Heart right ventricle (tissue), 16 donors: ENCODE measurements at regions not wholly inside any gene's neighbourhood (a gene's known extent, or its start where the extent isn't known, plus 50 kb on each side); places are given as distances from the start of the nearest gene placed in this dataset.

ENCODE experiments used
- ATAC-seq, 8 donors: fragments of 200-7000 bp; cut with Tn5 transposase; one replicate each; pipeline ENCODE4 v1.9.1; 2020; ENCODE audit warnings: mild to moderate bottlenecking in 8 of 8, moderate library complexity in 8 of 8, moderate number of reproducible peaks in 1 of 8
- DNase-seq, 2 donors: peaks; one replicate each; pipeline ENCODE4 v3.0.0-alpha.2; 2020
- H3K27ac ChIP-seq, 10 donors: fragments of 200-600 bp; sonication (generic) in 2 of 10; one replicate each; pipeline versions ENCODE4 v1.5.0 to v1.8.0; 2020 to 2022; ENCODE audit warnings: mild to moderate bottlenecking in 3 of 10
- H3K27me3 ChIP-seq, 7 donors: fragments of 200-600 bp; one replicate each; pipeline ENCODE4 v1.8.0; 2021 to 2022; ENCODE audit warnings: mild to moderate bottlenecking in 2 of 7
- H3K36me3 ChIP-seq, 9 donors: fragments of 200-600 bp; sonication (generic) in 1 of 9; one replicate each; pipeline versions ENCODE4 v1.5.0 to v1.8.0; 2020 to 2022; ENCODE audit warnings: mild to moderate bottlenecking in 2 of 9
- H3K4me1 ChIP-seq, 9 donors: fragments of 200-600 bp; sonication (generic) in 1 of 9; one replicate each; pipeline versions ENCODE4 v1.5.0 to v1.8.0; 2020 to 2022; ENCODE audit warnings: mild to moderate bottlenecking in 4 of 9
- H3K4me3 ChIP-seq, 10 donors: fragments of 200-600 bp; sonication (generic) in 2 of 10; one replicate each; pipeline versions ENCODE4 v1.5.0 to v1.8.0; 2020 to 2022; ENCODE audit warnings: mild to moderate bottlenecking in 7 of 10, moderate library complexity in 2 of 10
- H3K9me3 ChIP-seq, 11 donors: fragments of 200-600 bp in 10 of 11; sonication (generic) in 2 of 11; one replicate each; pipeline versions ENCODE4 v1.5.0 to v1.8.0; 2013 to 2022; ENCODE audit warnings: mild to moderate bottlenecking in 2 of 11, control low read depth in 1 of 11, moderate library complexity in 1 of 11
- WGBS, 2 donors: extraction: QIAGEN DNeasy Blood & Tissue Kit; methylation state at CpG; one replicate each; pipeline ENCODE4 v1.1.7; 2013; ENCODE audit warnings: inconsistent platforms in 1 of 2; 5-methylcytosine and 5-hydroxymethylcytosine counted together
- intact Hi-C, 10 donors: fragments of 100-400 bp; cut with DNase I; formaldehyde crosslinking; loops; one replicate each; pipeline versions ENCODE4 v1.11.1 to v1.14.2; 2022
- TF ChIP-seq, protein P1 (sequence below), 9 donors: fragments of 200-600 bp; sonication (generic) in 2 of 9; IDR thresholded peaks; one replicate each; pipeline versions ENCODE4 v1.5.0 to v1.8.0; 2021 to 2022; ENCODE audit warnings: antibody characterized with exemption in 9 of 9, mild to moderate bottlenecking in 5 of 9, moderate library complexity in 1 of 9
- donor health status: Arrhythmogenic right ventricular cardiomyopathy.
- donor health status: ischemic (EF 13 %, LVEDD 7.1; RV severe dilation, severe dysfunction).
- donor health status: healthy with polysubstance abuse.
- donor health status: DM: no; HTN: yes; CAD: no.
- donor health status: DM: no; HTN: no; CAD: no.
- donor health status: ischemic (EF 25% LVEDD 6.9; RV normal size, moderate dysfunction).
- donor health status: ischemic (EF 25% LVEDD 5.7; RV mildly dilated, moderate dysfunction).
- donor health status: healthy.
- donor health status: DM: yes; HTN: yes; CAD: no.
- donor health status: Ischemic cardiomyopathy.
- donor health status: ischemic (EF 35%, LVEDD 5.7; RV mildly dilated, moderate dysfunction).
- donor health status: nonischemic (EF 11% LVEDD 7.7; RV severe dilation, severe dysfunction).
- donor health status: DM: yes; HTN: yes; CAD: no.
- donor health status: PGD.
- donor health status: ischemic (EF 29% LVEDD 5.4; RV normal size, mild dysfunction).
- donor health status: nonischemic (EF 23%, LVEDD 6.1; RV moderate dilation, normal function).

DNA sequence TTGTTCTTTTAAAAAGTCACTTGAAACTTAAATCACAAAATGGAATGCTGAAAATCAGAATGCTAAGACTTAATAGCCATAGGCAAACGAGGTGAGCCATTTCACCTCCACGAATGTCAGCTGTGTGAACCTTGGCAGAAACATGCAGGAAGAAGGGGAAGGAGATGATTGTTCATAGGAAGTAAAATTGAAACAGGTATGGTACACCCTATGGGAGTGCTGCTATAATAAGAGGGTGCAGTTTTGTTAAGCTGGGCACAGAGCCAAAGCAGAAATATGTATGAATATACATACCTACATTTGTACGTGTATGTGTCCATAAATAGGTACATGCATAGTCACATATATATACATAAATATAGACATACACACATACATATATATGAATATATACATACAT lies 51.0 kb upstream of the SPINK5 start:
- intact Hi-C loops: no loop called here
- H3K36me3 ChIP-seq: no peaks in the 10 kb centered on the region
- DNase-seq (no peak), ATAC-seq (no peak)
- no peaks in the 10 kb centered on the region for H3K27me3 ChIP-seq
- no peak overlapping the region for H3K27ac ChIP-seq
- H3K4me3 ChIP-seq: no peak overlapping the region
- no peaks in the 10 kb centered on the region for H3K4me1 ChIP-seq
- 36 to 45% methylated on average over 3 of the region's 3 CpGs for WGBS, 2 donors
- H3K9me3 ChIP-seq: no peaks in the 10 kb centered on the region
- TF ChIP-seq, protein P1, sequence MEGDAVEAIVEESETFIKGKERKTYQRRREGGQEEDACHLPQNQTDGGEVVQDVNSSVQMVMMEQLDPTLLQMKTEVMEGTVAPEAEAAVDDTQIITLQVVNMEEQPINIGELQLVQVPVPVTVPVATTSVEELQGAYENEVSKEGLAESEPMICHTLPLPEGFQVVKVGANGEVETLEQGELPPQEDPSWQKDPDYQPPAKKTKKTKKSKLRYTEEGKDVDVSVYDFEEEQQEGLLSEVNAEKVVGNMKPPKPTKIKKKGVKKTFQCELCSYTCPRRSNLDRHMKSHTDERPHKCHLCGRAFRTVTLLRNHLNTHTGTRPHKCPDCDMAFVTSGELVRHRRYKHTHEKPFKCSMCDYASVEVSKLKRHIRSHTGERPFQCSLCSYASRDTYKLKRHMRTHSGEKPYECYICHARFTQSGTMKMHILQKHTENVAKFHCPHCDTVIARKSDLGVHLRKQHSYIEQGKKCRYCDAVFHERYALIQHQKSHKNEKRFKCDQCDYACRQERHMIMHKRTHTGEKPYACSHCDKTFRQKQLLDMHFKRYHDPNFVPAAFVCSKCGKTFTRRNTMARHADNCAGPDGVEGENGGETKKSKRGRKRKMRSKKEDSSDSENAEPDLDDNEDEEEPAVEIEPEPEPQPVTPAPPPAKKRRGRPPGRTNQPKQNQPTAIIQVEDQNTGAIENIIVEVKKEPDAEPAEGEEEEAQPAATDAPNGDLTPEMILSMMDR (IDR thresholded peaks at IDR 0.05): no peak

DNA sequence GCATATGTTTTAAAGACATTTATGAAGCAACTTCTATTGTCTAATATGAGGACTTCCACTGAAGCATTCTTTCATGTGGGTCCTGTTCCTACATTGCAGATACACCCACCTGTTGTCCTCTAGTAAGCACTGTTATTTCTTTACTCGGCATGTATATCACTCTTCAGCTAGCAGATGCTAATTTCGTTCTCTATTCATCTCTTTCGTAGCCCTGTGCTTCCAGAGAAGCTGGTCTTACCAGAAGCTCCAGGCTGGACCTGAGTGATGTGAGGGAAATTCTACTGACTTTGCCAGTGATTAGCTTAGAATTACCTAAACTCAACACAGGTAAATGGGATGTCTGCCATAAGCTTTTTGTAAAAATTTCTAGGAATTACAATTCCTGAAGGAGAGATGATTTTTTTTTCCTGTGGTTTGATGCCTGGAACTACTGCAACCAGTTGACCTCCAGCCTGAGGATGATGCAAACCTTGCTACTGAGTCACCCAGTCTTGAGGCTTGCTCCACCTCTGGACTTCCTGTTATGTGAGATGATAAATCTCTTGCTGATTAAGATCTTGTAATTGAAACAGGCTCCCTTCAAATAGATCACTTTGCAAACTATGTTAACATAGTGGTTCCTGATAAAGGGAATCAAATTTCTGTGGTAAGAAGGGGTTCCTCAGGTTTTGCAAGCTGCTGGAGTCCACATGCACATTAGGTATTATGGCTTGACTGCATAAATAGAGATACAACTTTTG lies 52.2 kb upstream of the SPINK5 start:
- H3K27me3 ChIP-seq: no peaks in the 10 kb centered on the region
- H3K36me3 ChIP-seq: no peaks in the 10 kb centered on the region
- H3K4me1 ChIP-seq: no peaks in the 10 kb centered on the region
- intact Hi-C loops: no loop called here
- H3K4me3 ChIP-seq: no peak overlapping the region
- H3K27ac ChIP-seq: no peak overlapping the region
- WGBS, 2 donors: 88 to 92% methylated on average over 3 of the region's 3 CpGs
- no peaks in the 10 kb centered on the region for H3K9me3 ChIP-seq
- TF ChIP-seq, protein P1 (IDR thresholded peaks at IDR 0.05): no peak
- no peak for ATAC-seq
- no peak for DNase-seq

DNA sequence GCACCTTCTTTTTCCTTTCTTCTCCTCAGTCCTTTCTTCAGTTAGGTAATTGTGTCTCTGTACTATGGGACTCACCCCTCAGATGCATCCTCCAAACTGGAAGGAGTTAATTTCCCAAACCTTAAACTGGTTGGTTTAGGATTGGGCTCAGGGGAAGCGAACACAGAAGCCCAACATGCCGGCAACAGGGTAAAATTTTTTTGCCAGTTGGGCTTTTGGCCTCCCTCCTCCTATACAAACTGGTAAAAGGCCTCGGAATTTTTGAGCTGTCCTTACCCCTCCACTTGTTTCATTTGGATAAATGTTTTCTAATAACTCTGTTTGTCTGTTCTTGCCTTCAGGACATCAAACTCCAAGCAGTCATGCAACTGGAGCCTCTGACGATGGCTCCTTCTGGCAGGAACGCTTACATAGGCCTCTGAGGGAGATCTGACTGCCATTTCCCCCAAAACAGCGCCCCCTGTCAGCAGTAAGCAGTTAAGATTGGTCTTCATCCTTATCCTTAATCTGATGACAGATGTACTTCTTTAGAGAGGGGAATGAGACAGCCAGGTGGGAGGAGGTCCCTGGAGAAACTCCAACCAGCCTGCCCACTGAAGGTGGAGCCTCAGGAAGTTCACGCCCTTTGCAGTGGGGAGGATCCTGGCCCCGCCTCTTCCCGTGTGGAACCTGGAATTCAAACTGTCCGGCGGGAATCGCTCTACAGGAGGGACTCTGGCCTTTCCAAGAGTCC lies 57.8 kb upstream of the SPINK5 start:
- ATAC-seq (no peak), DNase-seq (no peak)
- peaks cover 0 to 34% (median 19%) of the 10 kb centered on the region in 11 donors for H3K9me3 ChIP-seq
- H3K4me1 ChIP-seq: no peaks in the 10 kb centered on the region
- H3K27ac ChIP-seq: no peak overlapping the region
- WGBS, 2 donors: 66 to 67% methylated on average over 12 of the region's 12 CpGs
- H3K36me3 ChIP-seq: no peaks in the 10 kb centered on the region
- TF ChIP-seq, protein P1 (IDR thresholded peaks at IDR 0.05): no peak
- H3K4me3 ChIP-seq: no peak overlapping the region
- intact Hi-C loops: no loop called here
- H3K27me3 ChIP-seq: no peaks in the 10 kb centered on the region

DNA sequence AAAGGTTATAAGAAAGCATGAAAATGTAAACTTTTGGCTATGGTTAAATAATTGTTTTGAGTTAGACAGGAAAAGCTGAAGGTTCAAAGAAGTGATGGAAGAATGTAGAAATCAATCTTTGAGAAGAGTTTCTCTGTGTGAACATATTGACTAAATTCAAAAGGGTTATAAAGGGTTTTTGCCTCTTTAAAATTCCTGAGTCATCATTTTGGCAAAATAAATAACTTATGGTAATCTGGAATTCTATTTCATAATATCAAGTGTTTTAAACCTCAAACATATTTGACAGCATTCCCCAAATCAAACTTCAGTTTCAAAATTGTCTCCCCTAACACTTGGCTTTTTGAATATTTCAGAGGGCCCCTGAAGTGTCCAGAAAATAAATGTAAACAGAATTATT lies 60.6 kb upstream of the SPINK5 start:
- H3K4me3 ChIP-seq: no peak overlapping the region
- intact Hi-C loops: no loop called here
- H3K27ac ChIP-seq: no peak overlapping the region
- no peak for DNase-seq
- TF ChIP-seq, protein P1 (IDR thresholded peaks at IDR 0.05): no peak
- no peaks in the 10 kb centered on the region for H3K27me3 ChIP-seq
- H3K36me3 ChIP-seq: no peaks in the 10 kb centered on the region
- H3K9me3 ChIP-seq: peaks cover 0 to 50% (median 20%) of the 10 kb centered on the region in 11 donors
- ATAC-seq: no peak
- H3K4me1 ChIP-seq: no peaks in the 10 kb centered on the region
